ENCODE measurements at regions not wholly inside any gene's neighbourhood (a gene's known extent, or its start where the extent isn't known, plus 50 kb on each side); places are given as distances from the start of the nearest gene placed in this dataset.

DNA sequence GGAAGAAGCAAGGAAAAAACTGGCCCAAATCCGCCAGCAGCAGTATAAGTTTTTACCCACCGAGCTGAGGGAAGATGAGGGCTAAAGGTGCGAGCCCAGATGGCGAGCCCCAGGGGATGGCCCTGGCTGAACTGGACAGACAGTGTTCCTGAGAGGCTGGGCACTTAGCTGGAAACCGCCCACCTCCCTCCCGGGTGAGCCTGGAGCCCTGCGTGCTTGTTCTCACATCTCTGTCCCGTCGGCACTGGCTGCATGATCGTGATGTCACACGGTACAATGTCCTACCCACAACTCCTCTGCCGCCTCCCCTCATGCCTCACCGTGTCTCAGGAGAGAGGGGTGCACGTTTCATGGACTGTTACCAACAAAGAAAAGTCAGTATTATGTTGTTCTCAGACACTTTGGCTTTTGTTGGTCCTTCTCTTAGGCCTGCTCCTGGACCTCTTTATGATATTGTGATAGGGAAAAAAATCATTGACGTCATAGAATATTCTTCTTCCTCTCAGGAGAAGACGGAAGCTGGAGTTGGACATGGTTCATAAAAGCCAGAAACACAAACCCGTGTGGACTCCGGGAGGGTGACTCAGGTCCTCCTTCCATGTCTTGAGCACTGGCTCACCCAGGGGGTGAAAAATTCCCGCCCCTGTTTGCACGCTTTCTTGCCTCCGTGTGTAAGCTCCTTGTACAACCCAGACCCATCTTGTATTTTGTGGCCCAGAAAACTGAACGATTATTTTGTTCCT is 201.8 kb upstream of the TPM1 start:
- DNase-seq (ENCODE audit: low spot score), result no peak

DNA sequence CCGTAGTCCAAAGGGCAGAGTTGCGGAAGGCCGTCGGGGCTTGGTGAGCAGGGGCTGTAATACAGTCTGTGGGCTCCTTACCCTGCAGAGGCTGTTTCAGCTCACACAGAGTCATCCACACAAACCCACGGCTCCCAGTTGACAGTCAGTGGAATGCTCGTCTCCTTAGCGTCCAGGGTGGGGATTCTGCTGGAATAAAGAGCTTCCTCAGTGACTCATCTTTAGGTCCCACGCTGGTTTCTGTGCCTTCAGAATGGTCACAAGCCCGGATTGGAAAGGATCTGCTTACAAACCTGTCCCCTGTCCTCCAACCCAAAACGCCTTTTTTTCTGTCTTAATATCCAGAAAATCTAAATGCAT is 201.3 kb upstream of the TPM1 start:
- DNase-seq (ENCODE audit: low spot score), result no peak

DNA sequence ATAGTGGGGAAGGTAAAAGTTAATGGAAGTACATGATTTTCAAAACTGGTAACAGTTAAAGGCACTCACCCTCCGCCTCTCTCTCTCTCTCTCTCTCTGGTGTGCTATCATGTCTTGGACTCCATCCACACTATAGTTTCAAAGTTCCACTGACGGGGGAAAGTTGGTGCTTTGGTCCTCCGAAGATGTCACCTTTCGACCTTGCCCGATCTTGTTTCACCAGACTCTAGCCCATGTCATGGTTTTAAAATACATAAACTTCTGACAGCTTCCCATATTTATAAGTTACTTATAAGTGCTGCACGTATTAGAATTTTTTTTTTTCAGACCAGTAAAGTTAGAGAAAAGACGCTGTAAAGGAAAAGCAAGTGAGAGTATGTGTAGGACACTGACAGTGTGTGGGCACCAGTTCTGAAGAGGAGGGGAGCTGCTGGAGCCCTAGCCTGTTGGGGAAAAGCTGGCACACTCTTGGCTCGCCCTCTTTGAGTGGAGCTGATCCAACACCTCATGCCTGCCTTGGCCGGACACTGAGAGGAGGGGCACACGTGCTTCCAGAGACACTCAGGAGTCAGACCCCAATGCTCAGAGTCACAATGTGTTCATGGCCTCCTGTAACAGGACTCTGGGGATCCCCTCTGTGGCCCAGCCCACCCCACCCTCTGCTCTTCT is 200.5 kb upstream of the TPM1 start:
- no peak for DNase-seq (ENCODE audit: low spot score)

DNA sequence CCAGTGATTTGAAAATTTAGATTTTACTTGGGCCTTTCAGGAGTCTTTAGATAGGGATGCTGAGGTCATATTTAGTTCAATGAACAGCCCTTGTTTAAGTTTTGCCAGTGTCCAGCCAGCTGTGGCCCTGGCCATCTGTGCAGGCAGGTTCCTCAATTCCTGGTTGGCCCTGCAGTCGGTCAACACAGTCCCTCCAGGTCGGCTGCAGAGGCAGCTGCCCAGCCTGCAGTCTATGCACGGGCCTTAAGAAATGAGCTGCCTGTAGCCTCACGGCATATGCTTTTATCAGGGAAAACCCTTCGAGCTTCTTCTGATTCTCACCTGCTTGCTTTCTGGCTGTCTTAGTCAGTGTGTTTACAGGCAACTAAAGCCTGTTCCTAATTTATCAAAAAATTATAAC is 199.2 kb upstream of the TPM1 start:
- no peak for DNase-seq (ENCODE audit: low spot score)

DNA sequence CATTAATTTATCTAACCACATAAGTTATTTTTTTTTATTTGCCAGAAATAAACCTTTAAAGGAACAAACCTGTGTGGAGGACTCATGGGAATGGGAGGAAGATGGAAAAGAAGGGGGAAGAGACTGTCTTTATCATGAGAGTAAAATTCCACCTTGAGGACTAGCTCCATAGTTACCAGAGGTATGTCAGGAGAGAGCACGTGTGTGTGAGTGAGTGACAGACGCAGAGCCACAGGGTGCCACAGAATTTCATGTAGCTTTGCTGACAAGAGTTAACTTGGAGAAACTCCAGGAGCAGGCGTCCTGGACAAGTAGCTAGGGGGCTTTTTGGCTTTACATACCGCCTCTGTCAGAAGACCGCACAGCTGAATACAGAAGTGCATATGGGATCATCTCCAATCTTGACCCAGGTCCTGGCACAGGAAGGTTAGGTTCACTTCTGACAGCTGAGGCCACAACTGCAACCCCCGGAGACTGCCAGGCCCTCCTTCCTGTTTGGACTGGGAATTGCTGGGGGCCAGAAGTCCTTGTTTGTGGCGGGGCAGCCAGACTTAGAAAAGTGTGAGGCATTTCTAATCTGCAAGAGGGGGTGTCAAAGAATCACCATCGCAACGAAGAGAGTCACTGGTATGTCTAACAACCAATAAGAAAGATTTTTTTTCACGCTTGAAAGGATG is 197.8 kb upstream of the TPM1 start:
- no peak for DNase-seq (ENCODE audit: low spot score)

DNA sequence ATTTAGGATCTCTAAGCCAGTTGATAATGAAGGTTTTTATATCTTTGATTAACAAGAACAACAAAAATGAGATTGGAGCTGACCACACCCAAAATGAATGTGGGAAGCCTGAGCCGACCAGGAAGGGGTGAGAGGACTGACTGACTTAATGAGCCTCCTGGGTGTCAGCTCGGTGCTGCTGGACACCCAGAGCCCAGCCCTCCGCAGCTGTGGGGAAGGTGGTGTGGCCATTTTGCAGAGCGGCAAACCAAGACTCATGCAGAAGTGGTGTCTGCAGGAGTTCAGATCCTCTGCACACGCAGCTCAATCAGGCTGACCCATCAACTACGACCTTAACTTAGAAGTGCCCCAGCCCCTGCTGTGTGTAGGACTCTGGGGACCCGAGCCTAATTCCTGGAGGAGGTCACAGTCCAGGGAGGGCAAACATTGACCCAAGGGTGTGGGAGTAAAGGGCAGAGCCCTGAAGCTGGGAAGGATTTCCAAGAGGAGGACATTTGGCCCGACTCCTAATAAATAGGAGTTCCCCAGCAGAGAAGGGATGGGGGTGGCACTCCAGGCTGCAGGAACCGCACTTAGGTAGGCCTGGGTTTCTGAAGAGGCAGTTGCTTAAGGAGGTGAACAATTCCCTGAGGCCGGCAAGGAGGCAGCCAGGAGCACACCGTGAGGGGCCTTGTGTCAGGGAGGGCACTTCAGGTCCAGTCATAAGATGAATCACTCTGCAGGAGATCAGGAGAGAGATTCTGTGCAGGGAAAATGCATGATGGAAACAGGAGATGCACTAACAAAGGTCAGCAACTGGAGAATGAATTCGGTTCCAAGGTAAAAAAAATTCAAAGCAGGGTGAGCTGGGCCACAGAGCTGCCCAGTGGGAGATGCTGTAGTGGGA is 197.1 kb upstream of the TPM1 start:
- no peak for DNase-seq (ENCODE audit: low spot score)

DNA sequence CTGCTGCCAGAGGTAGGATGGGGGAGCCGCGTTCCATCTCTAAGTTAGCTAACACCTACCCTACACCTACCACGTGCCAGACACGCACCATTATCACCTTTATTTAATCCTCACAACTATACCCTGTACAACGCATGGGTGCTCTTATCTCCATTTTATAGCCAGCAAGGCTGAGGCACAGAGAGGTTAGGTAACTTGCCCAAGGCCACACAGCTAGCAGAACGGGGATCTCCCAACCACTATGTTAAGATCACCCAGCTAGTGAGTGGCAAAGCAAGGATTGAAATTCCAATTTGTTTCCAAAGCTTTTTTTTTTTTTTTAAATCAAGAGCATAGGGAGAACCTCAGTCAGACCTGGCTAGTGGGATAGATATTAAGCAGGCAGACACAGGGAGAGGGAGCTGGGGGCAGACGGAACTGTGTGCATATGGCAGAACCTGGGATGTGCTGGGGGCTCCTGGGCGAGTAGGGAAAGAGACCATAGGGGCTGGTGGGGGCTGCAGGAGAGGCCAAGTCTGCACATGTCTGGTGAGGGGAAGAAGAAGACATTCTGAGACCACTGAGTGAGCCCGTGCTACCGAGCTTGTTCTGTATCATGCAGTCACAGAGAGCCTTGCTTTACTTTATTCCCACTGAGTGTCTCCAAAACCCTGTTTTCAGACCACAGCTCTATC is 196.3 kb upstream of the TPM1 start:
- DNase-seq (ENCODE audit: low spot score), result no peak

DNA sequence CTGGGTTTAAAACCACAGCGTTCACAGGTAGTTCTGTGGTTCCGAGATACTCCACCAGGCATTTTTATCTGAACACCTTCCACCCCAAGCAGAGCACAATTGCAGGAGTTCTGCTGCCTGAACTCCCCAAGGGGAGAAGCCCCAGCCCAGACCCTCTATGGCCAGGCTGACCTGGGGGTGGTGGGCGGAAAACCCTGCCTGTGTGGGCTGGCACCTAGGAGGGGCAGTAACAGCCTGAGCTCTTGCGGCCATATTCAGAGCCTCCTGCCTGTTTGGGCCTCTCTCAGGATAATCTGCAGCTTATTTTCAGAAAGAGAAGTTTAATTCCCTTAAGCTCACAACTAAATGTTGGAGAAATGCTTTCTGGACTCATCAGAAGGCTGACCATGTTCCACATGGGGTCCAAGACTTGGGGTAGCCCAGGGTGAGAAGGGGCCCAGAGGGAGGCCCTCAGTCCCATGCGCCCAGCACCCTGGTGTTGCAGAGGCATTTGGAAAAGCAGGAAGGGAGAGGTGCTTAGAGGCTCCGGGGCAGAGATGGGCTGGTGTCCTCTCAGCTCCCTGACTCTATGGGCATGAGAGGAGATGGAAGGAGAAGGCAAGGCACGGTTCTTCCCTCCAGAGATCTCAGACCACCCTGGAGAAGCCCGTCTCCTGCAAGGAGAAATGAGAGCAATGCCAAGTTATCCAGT is 195.6 kb upstream of the TPM1 start:
- no peak for DNase-seq (ENCODE audit: low spot score)

DNA sequence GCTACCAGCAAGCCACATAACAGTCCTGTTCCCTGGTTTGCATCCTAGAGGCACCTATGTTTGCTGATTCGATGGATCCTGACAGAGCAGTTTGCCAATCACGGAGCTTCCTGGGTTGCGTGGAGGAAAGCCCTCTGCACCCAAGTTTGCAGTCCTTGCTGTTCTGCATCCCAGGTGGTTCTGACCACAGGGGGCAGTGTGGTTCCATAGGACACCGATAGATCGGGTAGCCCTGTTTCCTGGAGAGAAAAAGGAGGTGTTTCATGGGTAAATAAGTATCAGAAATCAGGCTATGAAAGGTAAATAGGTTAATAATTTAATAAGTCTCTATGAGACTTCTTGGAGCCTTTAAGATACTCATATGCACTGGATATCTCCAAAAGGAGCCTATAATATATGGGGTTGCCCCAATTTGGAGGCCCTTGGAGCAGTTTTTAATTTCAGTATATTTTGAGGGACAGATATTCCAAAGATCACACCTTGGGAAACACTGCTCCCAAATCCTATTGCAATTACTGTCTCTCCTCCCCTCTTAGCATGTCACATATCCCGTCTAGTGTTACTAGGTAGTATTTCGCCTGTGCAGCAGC is 194.6 kb upstream of the TPM1 start:
- DNase-seq (ENCODE audit: low spot score), result peak; percentile 29

DNA sequence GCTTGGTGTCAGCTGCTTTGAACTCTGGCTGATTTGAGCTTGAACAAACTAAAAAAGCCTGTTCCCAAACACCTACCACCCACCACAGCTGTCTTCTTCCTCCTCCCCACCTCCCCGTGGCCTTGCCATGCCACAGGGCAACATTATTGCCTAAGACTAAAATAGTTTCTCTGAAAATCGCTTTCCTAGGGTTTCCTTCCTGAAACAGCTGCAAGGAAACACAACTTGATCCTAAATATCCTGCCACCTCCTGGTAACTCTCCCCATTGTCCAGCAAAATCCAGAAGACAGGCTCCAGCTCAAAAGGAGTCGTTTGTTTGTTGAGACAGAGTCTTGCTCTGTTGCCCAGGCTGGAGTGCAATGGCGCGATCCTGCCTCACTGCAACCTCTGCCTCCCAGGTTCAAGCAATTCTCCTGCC is 193.9 kb upstream of the TPM1 start:
- no peak for DNase-seq (ENCODE audit: low spot score)

DNA sequence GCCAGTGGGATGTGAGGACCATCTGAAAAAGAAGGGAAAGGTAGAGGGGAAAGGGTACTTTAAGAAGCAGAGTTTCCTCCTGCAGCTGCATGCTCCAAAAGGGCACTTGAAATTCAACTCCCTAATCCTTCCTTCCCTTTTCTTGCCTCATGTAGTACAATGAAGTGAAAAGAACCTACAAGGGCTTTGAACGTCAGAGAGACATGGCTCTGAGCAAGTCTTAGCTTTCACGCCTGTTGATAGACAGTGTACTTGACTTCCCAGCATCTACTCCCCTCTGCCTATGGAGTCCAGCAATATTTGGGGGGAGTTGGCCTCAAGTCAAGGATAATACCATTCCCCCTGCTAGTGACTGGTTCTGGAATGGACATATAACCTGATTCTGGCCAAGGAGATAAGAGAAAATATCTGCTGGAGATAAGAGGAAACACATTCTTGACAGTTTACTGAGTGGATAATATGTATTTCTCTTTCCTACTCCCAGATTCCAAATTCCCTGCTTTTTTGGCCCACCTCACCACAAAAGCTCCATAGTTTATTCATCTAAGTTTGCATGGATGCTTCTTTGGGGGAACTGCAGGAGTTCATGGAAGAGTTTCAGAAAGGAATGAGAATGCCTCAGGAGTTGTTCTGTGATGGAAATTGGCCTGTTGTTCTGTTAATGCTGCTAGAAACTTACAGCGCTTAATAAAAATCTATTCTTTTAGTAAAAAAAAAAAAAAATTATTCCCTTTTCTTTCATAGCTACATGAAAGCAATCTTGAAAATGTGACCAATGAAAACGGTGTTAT is 193.0 kb upstream of the TPM1 start:
- no peak for DNase-seq (ENCODE audit: low spot score)

DNA sequence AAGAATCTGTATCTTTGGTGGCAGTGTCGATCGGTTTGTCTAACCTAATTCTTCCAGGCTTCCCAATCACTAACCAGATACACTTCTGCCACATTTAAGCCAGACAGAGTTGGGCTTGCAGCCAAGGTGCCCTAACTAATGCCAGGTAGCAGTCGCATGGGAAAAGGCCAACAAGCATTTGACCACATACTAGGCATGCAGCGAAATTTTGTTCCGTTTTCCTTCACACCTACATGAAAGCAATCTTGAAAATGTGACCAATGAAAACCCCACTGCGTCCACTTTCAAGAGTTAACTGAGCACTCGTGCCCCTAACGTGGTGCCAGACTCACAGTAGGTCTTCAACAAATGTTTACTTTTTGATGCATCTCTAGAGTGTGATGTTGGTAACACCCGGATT is 192.2 kb upstream of the TPM1 start:
- DNase-seq (ENCODE audit: low spot score), result no peak

DNA sequence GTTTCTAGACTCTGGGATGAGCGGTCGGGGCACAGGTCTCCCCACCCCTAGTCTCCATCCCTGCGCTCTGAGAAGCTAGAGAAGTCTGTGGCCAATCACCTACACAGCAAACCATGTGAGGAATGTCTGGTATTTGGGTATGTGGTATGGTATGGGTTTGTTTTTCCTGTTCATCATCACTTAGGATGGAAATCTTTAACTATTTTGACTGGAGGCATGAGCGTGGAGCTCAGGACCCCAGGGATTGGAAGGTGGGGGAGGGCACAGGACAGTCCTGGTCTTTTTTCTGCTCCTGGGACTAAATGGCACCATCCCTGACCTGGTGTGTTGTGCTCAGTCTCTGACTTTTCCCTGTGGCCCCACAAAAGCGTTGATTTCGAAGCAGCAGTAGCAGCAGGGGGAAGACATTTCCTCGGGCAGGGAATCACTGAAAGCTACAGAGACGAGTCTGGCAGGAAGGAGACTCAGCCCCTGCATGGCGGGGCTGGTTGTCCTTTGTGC is 191.7 kb upstream of the TPM1 start:
- DNase-seq (ENCODE audit: low spot score), result no peak

DNA sequence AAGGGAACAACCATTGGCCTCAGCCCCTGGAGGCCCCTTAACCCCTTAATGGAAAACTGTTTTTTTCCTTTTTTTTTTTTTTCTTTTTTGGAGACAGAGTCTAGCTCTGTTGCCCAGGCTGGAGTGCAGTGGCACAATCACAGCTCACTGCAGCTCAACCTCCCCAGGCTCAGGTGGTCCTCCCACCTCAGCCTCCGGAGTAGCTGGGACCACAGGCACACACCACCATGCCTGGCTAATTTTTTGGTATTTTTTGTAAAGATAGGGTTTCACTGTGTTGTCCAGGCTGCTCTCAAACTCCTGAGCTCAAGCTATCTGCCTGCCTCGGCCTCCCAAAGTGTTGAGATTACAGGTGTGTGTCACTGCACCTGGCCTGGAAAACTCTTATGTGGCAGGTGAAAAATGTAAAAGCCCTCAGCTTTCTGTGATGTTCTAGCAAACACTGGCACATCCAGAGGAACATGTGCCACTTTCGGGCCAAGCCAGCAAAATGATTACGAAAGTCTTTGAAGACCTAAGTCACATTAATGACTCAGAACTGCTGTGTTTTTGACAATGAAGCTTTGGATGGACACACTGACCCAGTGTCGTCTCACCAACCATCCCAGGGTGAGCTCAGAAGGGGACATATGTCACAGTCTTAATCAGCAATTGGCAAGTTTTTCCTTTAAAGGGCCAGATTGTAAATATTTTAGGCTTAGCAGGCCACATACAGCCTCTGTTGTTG is 189.3 kb upstream of the TPM1 start:
- DNase-seq (ENCODE audit: low spot score), result no peak

DNA sequence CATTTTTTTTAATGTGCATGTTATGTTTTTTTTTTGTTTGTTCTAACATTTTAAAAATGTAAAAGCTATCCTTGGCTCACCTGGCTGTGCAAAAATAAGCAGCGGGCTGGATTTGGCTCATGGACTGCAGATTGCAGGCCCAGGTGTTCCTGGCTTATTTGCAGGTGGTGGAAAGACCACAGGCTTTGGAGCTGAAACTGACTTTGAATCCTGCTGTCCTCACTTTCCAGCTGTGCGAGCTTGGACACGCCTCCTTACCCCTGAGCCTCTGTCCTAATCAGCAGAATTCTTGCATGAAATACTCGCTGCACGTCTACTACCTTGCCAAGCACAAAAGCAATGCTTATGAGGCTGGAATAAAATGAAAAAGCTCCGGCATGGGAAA is 188.7 kb upstream of the TPM1 start:
- DNase-seq (ENCODE audit: low spot score), result no peak

DNA sequence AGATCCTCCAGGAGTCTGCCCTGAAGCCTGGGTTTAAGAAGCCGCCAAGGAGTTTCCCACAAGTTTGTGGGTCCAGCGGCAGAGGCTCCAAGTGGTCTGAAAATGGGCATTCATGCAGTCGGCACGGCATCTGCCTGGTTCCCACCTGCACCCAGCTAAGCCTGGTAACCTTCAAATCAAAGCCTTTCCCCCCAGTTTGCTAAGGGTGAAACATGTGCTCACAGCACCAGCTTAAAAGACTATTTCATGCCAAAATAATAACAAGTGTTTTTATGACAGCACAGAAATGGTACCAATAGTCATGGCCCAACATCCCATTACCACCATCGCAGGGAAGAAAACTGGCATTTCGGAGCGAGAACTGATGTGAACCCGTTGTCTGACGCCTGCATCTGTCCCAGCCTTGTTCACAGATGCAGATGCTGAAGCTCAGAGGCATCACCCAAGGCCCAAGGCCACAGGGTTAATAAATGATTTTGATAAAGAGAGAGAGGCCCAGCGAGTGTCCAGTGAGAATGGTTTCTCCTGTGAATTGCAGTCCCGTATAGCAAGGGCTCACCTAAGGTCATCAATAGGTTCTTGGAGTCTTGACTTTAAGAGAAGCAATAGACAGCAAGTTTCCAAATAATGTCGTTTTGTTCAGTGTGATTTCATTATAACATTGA is 188.0 kb upstream of the TPM1 start:
- no peak for DNase-seq (ENCODE audit: low spot score)

DNA sequence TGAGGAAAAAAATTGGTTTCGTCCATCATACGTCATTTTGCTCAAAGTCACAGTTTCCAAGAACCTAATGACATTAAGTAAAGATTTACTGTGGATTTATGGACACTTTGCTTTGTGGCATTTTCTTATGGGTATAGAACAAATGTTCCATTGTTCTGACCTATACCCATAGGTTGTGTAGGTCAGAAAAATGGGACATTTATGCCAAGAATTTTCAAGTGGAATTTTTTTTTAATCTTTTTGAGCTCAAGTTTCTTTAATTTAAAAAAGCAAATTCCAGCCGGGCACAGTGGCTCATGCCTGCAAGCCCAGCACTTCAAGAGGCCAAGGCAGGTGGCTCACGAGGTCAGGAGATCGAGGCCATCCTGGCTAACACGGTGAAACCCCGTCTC is 187.5 kb upstream of the TPM1 start:
- no peak for DNase-seq (ENCODE audit: low spot score)

DNA sequence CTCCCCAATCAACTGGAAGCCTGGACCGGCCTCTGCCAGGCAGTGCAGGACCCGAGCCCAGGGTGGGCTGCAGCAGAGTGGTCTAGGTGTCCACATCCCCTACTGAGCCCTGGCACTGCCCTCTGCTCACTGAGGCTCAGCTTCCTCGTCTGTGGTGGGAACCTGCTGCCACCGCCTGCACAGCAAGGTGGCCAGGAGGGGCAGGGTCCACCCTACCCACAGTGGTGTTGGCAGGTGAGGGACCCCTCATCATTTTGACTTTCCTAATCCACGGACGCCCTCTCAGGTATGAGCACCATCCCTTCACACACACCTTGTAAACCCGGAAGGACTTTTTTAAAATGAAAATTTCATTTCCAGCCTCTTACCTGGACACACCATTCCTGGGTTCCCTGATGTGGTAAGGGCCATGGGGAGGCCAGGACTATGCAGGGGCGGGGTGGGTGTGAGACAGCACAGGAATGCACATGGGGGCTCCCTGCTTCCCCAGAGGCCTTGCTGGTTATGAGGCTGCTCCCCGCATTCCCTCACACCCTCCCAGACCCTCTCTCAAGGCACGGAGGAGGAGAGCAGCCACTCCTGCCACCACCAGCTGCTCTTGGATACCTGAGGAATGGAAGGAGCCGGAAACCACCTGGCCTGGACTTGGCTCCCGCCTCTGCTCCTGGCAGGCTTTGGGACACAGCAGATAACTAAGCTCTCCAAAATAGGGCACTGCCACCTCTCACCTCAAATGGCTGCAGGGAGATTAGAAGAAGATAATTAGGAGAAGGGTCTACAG is 185.9 kb upstream of the TPM1 start:
- DNase-seq (ENCODE audit: low spot score), result no peak

All from HuH-7.5 (cell line).